ENCODE measurements at regions not wholly inside any gene's neighbourhood (a gene's known extent, or its start where the extent isn't known, plus 50 kb on each side); places are given as distances from the start of the nearest gene placed in this dataset.

- no peak overlapping the region for H3K4me3 ChIP-seq
- no peak for TF ChIP-seq POLR2A (IDR thresholded peaks at IDR 0.05)
- no peaks in the 10 kb centered on the region for H3K27me3 ChIP-seq
- H3K36me3 ChIP-seq = no peaks in the 10 kb centered on the region
- H3K4me1 ChIP-seq = no peaks in the 10 kb centered on the region
- intact Hi-C loops (cut with DNase I) = no loop called here
- no peaks in the 10 kb centered on the region for H3K9me3 ChIP-seq
- H3K27ac ChIP-seq = no peak overlapping the region
- no peak for DNase-seq (ENCODE audit: extremely low spot score in 2 of 2)
Observed at GRCh38 chr2:185526161-185526560, 212.4 kb upstream of the FSIP2 start.

- TF ChIP-seq POLR2AphosphoS5 (IDR thresholded peaks at IDR 0.05; ENCODE audit: insufficient read depth in 1 of 2, low read depth in 1 of 2) = no peak
- TF ChIP-seq CTCF (IDR thresholded peaks at IDR 0.05) = no peak
- no peak for DNase-seq (ENCODE audit: extremely low spot score in 2 of 2)
- Histone ChIP-seq H3K27me3 (no peaks in the 10 kb centered on the region), H3K4me1 (no peaks in the 10 kb centered on the region), H3K36me3 (no peaks in the 10 kb centered on the region), H3K4me3 (no peak overlapping the region), H3K9me3 (no peaks in the 10 kb centered on the region), H3K27ac (no peak overlapping the region)
- intact Hi-C loops (cut with DNase I) = no loop called here
Observed at GRCh38 chr2:185531721-185532120, 206.9 kb upstream of the FSIP2 start.

- intact Hi-C loops (cut with DNase I) = no loop called here
- H3K27me3 ChIP-seq = no peaks in the 10 kb centered on the region
- DNase-seq (ENCODE audit: extremely low spot score in 2 of 2) = no peak
Observed at GRCh38 chr2:185537689-185538088, 200.9 kb upstream of the FSIP2 start.

GRCh38 chr2:185567196-185567595 lies 171.4 kb upstream of the FSIP2 start:
- Histone ChIP-seq H3K27ac (no peak overlapping the region), H3K9me3 (no peaks in the 10 kb centered on the region), H3K4me1 (no peaks in the 10 kb centered on the region), H3K27me3 (no peaks in the 10 kb centered on the region), H3K36me3 (no peaks in the 10 kb centered on the region), H3K4me3 (no peak overlapping the region)
- no peak for TF ChIP-seq POLR2AphosphoS5 (IDR thresholded peaks at IDR 0.05; ENCODE audit: insufficient read depth in 1 of 2, low read depth in 1 of 2)
- no peak for DNase-seq (ENCODE audit: extremely low spot score in 2 of 2)
- intact Hi-C loops (cut with DNase I) = no loop called here

More at GRCh38 chr2:185537689-185538088, 200.9 kb upstream of the FSIP2 start:
- H3K9me3 ChIP-seq = no peaks in the 10 kb centered on the region
- H3K4me3 ChIP-seq = no peak overlapping the region
- TF ChIP-seq POLR2A (IDR thresholded peaks at IDR 0.05) (no peak), POLR2AphosphoS5 (IDR thresholded peaks at IDR 0.05; ENCODE audit: insufficient read depth in 1 of 2, low read depth in 1 of 2) (no peak), CTCF (IDR thresholded peaks at IDR 0.05) (no peak)
- no peaks in the 10 kb centered on the region for H3K36me3 ChIP-seq
- no peaks in the 10 kb centered on the region for H3K4me1 ChIP-seq
- H3K27ac ChIP-seq = no peak overlapping the region

- no peak overlapping the region for H3K4me3 ChIP-seq
- TF ChIP-seq POLR2A (IDR thresholded peaks at IDR 0.05) (no peak), CTCF (IDR thresholded peaks at IDR 0.05) (no peak), POLR2AphosphoS5 (IDR thresholded peaks at IDR 0.05; ENCODE audit: insufficient read depth in 1 of 2, low read depth in 1 of 2) (no peak)
- no peaks in the 10 kb centered on the region for H3K27me3 ChIP-seq
- intact Hi-C loops (cut with DNase I) = no loop called here
- H3K4me1 ChIP-seq = no peaks in the 10 kb centered on the region
- H3K36me3 ChIP-seq = no peaks in the 10 kb centered on the region
- H3K27ac ChIP-seq = no peak overlapping the region
- no peak for DNase-seq (ENCODE audit: extremely low spot score in 2 of 2)
- H3K9me3 ChIP-seq = no peaks in the 10 kb centered on the region
Observed at GRCh38 chr2:185567940-185568339, 170.7 kb upstream of the FSIP2 start.

- TF ChIP-seq POLR2AphosphoS5 (IDR thresholded peaks at IDR 0.05; ENCODE audit: insufficient read depth in 1 of 2, low read depth in 1 of 2) = no peak
- no peak for TF ChIP-seq POLR2A (IDR thresholded peaks at IDR 0.05)
- TF ChIP-seq CTCF (IDR thresholded peaks at IDR 0.05) = no peak
- Histone ChIP-seq H3K27me3 (no peaks in the 10 kb centered on the region), H3K4me3 (no peak overlapping the region), H3K36me3 (no peaks in the 10 kb centered on the region), H3K4me1 (no peaks in the 10 kb centered on the region), H3K27ac (no peak overlapping the region), H3K9me3 (no peaks in the 10 kb centered on the region)
- intact Hi-C loops (cut with DNase I) = no loop called here
- no peak for DNase-seq (ENCODE audit: extremely low spot score in 2 of 2)
Observed at GRCh38 chr2:185578322-185578721, 160.3 kb upstream of the FSIP2 start.

All from vagina (tissue), 2 donors.